Smooth muscle cell (in vitro differentiated cells): ENCODE measurements at regions not wholly inside any gene's neighbourhood (a gene's known extent, or its start where the extent isn't known, plus 50 kb on each side); places are given as distances from the start of the nearest gene placed in this dataset.
"Not testable (repeated sequence)": the region's sequence is repeated elsewhere in the genome, so short reads cannot be mapped to it uniquely, and the experiment has no call there.

Experiments used
- DNase-seq: peaks from one replicate; lab custom pipeline; 2025; ENCODE audit not compliant: unreplicated experiment; lab: John Stamatoyannopoulos, UW
- H2AFZ ChIP-seq: fragments of 200-600 bp; sonication (generic); 2 replicates; pipeline ENCODE4 v1.6.0; 2016; ENCODE audit warnings: antibody characterized with exemption, low read depth, mild to moderate bottlenecking
- H3F3A ChIP-seq: fragments of 200-600 bp; sonication (generic); 2 replicates; pipeline ENCODE4 v1.6.0; 2017; ENCODE audit warnings: antibody characterized with exemption, low read depth
- H3K27ac ChIP-seq: fragments of 200-600 bp; sonication (generic); 2 replicates; pipeline ENCODE4 v1.5.1; 2016; ENCODE audit warnings: low read depth, mild to moderate bottlenecking
- H3K27me3 ChIP-seq: fragments of 200-600 bp; sonication (generic); 2 replicates; pipeline ENCODE4 v1.6.1; 2016; ENCODE audit warnings: low read depth, mild to moderate bottlenecking
- H3K36me3 ChIP-seq: fragments of 200-600 bp; sonication (generic); 2 replicates; pipeline ENCODE4 v1.5.1; 2016; ENCODE audit warnings: low read depth
- H3K4me1 ChIP-seq: fragments of 200-600 bp; sonication (generic); 2 replicates; pipeline ENCODE4 v1.5.1; 2016; ENCODE audit warnings: low read depth
- H3K4me2 ChIP-seq: fragments of 200-600 bp; sonication (generic); 2 replicates; pipeline ENCODE4 v1.6.0; 2016; ENCODE audit warnings: mild to moderate bottlenecking
- H3K4me3 ChIP-seq: fragments of 200-600 bp; sonication (generic); 2 replicates; pipeline ENCODE4 v1.5.1; 2016; ENCODE audit warnings: mild to moderate bottlenecking
- H3K79me2 ChIP-seq: fragments of 200-600 bp; sonication (generic); 2 replicates; pipeline ENCODE4 v1.6.0; 2016; ENCODE audit warnings: low read depth, mild to moderate bottlenecking
- H3K9ac ChIP-seq: fragments of 200-600 bp; sonication (generic); 2 replicates; pipeline ENCODE4 v1.6.0; 2016; ENCODE audit warnings: low read depth
- H3K9me3 ChIP-seq: fragments of 200-600 bp; sonication (generic); replicated peaks from 2 replicates; pipeline ENCODE4 v1.5.1; 2016; ENCODE audit warnings: low read depth
- H4K20me1 ChIP-seq: fragments of 200-600 bp; sonication (generic); 2 replicates; pipeline ENCODE4 v1.6.0; 2016; ENCODE audit warnings: low read depth
- WGBS: methylation state at CpG from one replicate; pipeline ENCODE4 v1.1.7; 2016; ENCODE audit warnings: low lambda C conversion rate; 5-methylcytosine and 5-hydroxymethylcytosine counted together
- TF ChIP-seq, protein P1 (sequence below): fragments of 200-600 bp; sonication (generic); IDR thresholded peaks from 2 replicates; pipeline ENCODE4 v1.5.1; 2017; ENCODE audit warnings: borderline replicate concordance, mild to moderate bottlenecking, antibody characterized with exemption; ENCODE audit not compliant: insufficient read depth, poor library complexity, severe bottlenecking

- Histone ChIP-seq H4K20me1 (no peaks in the 10 kb centered on the region), H3K79me2 (no peaks in the 10 kb centered on the region), H3K27me3 (no peaks in the 10 kb centered on the region), H2AFZ (no peak overlapping the region), H3F3A (no peaks in the 10 kb centered on the region), H3K4me1 (no peaks in the 10 kb centered on the region), H3K27ac (no peak overlapping the region), H3K9ac (no peak overlapping the region), H3K9me3 (no peaks in the 10 kb centered on the region), H3K4me3 (no peak overlapping the region), H3K4me2 (no peak overlapping the region), H3K36me3 (no peaks in the 10 kb centered on the region)
- 72% methylated on average over 5 of the region's 6 CpGs for WGBS
- no peak for DNase-seq
- TF ChIP-seq, protein P1, sequence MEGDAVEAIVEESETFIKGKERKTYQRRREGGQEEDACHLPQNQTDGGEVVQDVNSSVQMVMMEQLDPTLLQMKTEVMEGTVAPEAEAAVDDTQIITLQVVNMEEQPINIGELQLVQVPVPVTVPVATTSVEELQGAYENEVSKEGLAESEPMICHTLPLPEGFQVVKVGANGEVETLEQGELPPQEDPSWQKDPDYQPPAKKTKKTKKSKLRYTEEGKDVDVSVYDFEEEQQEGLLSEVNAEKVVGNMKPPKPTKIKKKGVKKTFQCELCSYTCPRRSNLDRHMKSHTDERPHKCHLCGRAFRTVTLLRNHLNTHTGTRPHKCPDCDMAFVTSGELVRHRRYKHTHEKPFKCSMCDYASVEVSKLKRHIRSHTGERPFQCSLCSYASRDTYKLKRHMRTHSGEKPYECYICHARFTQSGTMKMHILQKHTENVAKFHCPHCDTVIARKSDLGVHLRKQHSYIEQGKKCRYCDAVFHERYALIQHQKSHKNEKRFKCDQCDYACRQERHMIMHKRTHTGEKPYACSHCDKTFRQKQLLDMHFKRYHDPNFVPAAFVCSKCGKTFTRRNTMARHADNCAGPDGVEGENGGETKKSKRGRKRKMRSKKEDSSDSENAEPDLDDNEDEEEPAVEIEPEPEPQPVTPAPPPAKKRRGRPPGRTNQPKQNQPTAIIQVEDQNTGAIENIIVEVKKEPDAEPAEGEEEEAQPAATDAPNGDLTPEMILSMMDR, result no peak
These were observed 102.3 kb upstream of the NUDT6 start for GRCh38 chr4:123024710-123025109.

DNA sequence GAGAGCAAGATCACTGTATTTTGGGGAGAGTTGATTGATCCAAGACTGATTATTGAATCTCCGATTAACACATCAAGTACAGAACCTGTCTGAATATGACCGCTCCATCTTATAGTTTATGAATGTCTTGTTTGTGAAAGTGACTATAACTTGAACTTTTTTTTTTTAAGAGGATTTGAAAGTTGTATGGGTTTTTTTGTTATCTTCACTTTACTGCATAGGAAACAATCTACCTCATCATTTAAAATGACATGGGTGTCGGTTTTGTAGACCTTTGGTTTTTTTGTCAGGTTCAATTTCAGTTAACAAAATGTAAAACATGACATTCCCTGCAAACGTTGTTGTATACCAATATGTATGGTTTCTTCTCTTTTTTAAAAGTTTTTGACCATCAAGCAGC, 103.0 kb upstream of the NUDT6 start:
- no peak overlapping the region for H3K4me2 ChIP-seq

GRCh38 chr4:123026015-123026414, 103.6 kb upstream of the NUDT6 start:
- not testable (repeated sequence) for H3F3A ChIP-seq, H3K79me2 ChIP-seq, H3K27ac ChIP-seq, H3K4me1 ChIP-seq, H3K4me2 ChIP-seq, H3K4me3 ChIP-seq, H3K36me3 ChIP-seq, H3K27me3 ChIP-seq, H3K9me3 ChIP-seq, H2AFZ ChIP-seq, H4K20me1 ChIP-seq, H3K9ac ChIP-seq, DNase-seq
- WGBS, result 81% methylated on average over 2 of the region's 2 CpGs

More for the DNA sequence above, 103.0 kb upstream of the NUDT6 start:
- no peak overlapping the region for H3K9ac ChIP-seq
- H3K79me2 ChIP-seq, result no peaks in the 10 kb centered on the region
- no peaks in the 10 kb centered on the region for H3K9me3 ChIP-seq
- no peak overlapping the region for H2AFZ ChIP-seq
- no peak overlapping the region for H3K4me3 ChIP-seq
- H3F3A ChIP-seq, result no peaks in the 10 kb centered on the region
- TF ChIP-seq, protein P1, result no peak
- no peak overlapping the region for H3K27ac ChIP-seq
- 92% methylated on average over 4 of the region's 4 CpGs for WGBS
- H4K20me1 ChIP-seq, result no peaks in the 10 kb centered on the region
- H3K4me1 ChIP-seq, result no peaks in the 10 kb centered on the region
- no peaks in the 10 kb centered on the region for H3K36me3 ChIP-seq
- DNase-seq, result no peak
- no peaks in the 10 kb centered on the region for H3K27me3 ChIP-seq

DNA sequence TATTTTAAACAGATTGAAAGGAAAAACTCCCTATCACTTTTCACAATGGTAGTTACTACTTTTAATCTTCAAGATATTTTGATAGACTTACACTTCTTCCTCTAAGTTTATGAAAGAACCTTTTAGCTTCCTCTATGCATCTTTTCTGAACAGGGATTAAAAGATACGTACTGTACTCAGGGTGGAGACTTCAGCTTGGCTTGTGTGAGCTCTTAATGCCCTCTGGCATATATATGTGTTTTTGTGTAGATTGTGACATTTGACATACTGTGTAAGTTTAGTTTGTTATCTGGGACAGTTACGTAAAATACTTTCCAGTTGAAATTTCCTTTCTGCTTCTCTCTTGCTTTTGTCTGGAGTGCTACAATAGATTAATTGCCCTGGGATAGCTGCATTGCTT, 109.3 kb upstream of the NUDT6 start:
- WGBS, result 45% methylated on average over 2 of the region's 2 CpGs
- no peak for DNase-seq
- no peaks in the 10 kb centered on the region for H3K79me2 ChIP-seq
- no peaks in the 10 kb centered on the region for H3K9me3 ChIP-seq
- H3K9ac ChIP-seq, result no peak overlapping the region
- H3K4me1 ChIP-seq, result no peaks in the 10 kb centered on the region
- no peaks in the 10 kb centered on the region for H3K36me3 ChIP-seq
- no peak overlapping the region for H3K4me2 ChIP-seq
- no peak overlapping the region for H3K27ac ChIP-seq
- TF ChIP-seq, protein P1, result no peak
- H2AFZ ChIP-seq, result no peak overlapping the region
- no peaks in the 10 kb centered on the region for H3K27me3 ChIP-seq
- H3F3A ChIP-seq, result no peaks in the 10 kb centered on the region
- no peaks in the 10 kb centered on the region for H4K20me1 ChIP-seq
- H3K4me3 ChIP-seq, result no peak overlapping the region
